Dedifferentiated amniotic fluid mesenchymal stem cell (primary cell): ENCODE measurements at regions not wholly inside any gene's neighbourhood (a gene's known extent, or its start where the extent isn't known, plus 50 kb on each side); places are given as distances from the start of the nearest gene placed in this dataset.
"Not testable (repeated sequence)": the region's sequence is repeated elsewhere in the genome, so short reads cannot be mapped to it uniquely, and the experiment has no call there.

Source experiments
- DNase-seq: peaks from one replicate; pipeline ENCODE4 v3.0.0-alpha.2; 2016; ENCODE audit errors: extremely low spot score

DNA sequence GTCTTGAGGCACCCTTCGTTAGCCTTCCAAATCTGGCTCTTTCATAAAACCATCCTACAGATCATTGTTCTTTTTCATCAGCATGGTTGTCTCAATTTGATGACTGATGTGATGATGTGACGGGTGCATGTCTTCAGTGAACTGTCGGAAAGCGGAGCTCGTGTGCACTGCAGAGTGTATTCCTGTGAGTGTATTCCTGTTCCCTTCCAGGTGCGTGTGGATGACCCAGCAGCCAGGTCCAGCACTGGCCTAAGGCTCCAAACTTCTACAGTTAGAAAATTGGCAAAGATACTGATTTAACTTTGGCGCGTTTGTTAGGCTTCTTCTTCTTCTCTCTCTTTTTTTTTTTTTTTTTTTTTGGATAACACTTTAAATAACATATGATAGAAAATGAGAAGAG lies 314.8 kb upstream of the SPATA31A3 start:
- DNase-seq = not testable (repeated sequence)

DNA sequence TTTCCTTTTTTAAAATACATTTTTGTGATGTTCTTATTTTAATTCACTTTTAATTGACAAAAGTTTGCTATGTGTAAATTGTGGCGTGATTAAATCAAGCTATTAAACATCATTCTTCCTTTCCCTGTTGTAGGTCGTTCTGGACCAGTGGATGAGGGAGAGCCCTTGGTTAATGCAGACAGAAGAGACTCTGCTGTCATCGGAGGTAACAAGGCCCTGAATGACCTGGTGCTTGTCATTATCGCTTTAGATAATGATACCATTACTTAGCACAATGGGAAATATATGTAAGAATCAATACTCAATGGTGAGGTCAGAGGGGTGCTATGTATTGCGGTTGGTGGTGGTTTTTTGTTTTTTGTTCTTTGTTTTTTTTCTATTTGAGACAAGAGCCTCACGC lies 296.4 kb upstream of the SPATA31A3 start:
- DNase-seq = not testable (repeated sequence)

DNA sequence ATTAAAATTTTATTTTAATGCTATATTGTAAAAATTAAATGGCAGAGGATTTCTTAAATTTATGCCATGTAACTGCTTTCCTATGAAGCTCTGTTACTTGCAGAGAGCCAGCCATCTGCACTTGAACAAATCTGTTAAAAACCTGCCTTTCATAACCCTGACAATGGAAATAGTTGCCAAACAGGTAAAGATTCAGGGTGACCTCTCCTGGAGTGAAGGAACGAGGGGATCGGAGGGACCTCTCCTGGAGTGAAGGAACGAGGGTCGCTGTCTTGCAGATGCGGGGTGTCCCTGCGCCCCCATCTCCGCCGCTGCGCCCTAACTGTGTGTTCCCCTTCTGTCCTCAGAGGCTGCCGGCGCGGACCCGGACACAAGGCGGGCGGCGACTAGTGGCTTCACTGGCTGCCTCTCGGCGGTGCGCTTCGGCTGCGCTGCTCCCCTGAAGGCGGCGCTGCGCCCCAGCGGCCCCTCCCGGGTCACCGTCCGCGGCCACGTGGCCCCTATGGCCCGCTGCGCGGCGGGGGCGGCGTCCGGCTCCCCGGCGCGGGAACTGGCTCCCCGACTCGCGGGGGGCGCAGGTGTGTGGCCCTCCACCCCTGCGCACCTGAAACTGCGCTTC lies 295.9 kb upstream of the SPATA31A3 start:
- not testable (repeated sequence) for DNase-seq

DNA sequence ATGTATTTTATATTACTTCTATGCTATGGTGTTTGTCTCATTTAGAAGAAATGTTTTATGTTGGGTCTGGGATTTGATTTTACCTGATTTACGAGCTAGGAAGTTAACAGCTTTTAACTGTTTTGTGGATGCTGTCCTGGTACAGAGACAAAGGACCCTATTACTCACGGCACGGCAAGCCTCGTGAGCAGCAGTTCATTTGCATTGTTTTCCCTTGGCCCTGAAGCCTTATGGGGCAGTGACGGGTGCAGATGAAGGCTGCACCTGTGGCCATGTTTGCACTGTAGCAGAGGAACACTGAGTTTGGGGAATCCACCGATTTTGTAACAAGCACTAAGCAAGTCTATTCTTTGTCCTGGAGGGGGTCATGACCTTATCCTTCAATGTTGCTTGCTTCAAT lies 291.9 kb upstream of the SPATA31A3 start:
- not testable (repeated sequence) for DNase-seq

DNA sequence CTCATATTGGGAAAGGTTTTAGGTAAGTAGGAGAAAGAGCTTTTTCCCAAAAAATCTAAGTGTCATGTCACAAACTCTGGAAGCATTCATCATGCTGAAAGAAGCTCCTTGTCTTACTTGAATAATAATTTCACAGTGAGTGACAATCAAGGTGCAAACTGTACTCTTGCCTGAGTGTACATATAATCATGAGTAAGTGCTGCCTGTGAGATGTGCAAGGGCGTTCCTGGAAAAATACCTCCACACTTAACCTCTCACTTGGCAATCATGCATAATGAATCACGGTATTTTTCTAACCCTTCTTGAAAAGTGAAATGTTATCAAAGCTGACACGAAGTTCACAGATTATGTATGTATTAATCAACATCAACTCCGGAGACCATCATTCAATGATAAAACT lies 289.2 kb upstream of the SPATA31A3 start:
- DNase-seq = not testable (repeated sequence)

DNA sequence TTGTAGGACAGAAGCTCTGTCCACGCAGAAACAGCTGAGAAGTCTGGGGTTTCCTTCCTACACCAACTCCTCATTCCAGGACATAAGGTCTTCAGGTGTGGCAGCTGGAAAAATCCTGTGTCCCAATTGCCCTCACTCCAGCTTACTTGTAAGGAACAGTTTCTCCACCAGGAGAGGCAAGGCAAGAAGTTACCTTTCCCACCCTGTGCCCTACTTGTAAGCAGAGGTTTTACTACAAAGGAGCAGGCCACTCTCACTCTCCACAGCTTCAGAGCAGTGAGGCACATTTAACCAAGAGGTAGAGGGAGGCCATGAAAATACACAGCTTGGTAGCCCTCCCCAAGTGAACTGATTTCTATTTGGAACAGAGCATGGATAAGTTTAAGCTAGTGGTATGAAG lies 277.3 kb upstream of the SPATA31A3 start:
- not testable (repeated sequence) for DNase-seq

DNA sequence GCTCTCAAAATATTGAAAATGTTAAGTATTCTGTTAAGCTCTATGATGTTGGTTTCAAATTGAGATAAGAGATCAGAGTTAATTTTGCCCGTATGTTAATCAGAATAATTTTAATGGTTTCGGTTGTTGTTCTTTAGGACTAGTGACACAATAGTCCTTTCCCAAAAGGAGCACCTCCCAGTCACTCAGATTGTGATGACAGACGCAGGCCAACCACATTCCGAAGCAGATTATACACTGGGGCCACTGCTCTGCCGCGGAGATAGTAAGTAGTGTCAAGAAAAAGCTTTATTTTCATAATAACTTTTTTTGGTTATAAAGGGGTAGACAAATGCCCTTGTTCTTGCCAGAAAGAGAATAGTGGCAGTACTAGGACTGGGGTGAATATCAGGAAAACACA lies 265.5 kb upstream of the SPATA31A3 start:
- not testable (repeated sequence) for DNase-seq

DNA sequence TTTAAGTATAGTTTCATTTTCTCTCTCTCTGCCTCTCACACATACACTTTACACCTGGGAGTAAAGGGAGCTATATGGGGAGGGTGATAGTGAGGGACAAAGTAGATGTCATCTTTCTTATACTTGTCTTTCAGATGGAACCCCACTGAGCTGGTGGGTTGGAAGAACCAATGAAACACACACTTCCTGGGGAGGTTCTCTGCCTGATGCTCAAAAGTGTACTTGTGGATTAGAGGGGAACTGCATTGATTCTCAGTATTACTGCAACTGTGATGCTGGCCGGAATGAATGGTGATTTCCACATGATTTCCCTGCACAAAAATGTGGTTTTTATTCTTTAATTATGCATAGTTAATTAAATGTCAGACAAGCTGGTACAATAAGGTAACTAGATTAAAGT lies 256.6 kb upstream of the SPATA31A3 start:
- not testable (repeated sequence) for DNase-seq

DNA sequence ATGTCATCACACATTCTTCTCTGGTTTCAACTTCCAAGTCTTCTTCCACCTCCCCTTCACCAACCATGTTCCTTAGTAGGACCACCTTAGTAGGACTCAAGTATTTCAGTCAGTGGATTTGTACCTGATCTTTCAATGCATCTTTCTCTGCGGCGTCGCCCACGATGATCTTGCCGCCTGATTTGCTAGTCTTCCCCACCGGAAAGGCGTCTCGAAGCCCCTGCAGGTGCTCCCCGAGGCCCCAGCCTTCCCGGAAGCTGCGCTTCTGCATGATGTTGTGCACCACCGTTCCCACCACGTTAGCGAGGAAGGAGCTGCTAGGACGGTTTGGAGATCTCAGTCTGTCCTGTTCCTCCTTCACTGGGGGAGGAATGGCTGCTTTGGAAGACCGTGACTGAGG lies 219.7 kb upstream of the SPATA31A3 start:
- DNase-seq = not testable (repeated sequence)

DNA sequence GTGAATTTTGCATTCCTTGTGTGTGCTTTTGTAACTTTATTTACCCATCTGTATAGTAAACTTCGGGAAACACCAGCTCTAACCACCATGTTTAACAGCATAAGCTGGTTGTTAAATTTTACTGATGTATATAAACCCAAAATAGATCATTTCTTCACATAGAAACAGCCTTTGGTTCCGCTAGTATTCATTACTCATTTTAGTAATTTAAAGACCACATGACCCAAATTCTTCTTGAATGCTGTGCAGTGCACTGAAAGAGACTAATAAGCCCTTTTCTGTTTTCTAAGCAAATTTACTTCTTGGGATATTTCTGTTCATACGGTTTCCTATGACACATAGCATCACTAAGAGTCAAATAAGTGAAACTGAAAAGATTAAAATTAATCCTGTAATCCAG lies 218.5 kb upstream of the SPATA31A3 start:
- not testable (repeated sequence) for DNase-seq

DNA sequence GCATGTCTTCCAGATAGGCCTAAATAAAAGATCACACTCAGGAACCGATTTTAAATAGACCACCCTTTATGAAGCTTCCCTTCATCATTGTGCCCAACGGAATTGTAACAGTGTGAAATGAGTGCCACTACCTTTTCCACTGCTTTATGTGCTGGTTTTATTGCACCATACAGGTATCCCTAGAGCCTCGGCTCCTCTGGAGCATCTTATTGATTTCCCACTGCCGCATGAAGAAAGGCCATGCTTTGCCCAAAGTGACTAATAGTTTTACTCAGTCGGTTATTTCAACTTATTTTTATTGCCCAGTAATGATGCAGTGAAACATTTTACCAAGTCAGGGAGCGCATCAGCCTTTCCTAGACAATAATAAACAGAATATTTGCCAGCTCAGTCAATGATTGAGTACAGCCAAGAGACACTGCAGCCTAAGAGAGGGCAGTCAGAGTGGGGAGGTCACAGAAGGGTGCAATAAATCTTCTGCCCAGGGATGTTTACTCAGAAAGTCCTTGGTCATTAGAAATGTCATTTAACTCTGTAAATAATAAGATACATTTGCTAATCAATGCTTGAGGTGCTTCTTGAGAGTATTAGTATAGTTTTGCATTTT lies 216.6 kb upstream of the SPATA31A3 start:
- DNase-seq = not testable (repeated sequence)

DNA sequence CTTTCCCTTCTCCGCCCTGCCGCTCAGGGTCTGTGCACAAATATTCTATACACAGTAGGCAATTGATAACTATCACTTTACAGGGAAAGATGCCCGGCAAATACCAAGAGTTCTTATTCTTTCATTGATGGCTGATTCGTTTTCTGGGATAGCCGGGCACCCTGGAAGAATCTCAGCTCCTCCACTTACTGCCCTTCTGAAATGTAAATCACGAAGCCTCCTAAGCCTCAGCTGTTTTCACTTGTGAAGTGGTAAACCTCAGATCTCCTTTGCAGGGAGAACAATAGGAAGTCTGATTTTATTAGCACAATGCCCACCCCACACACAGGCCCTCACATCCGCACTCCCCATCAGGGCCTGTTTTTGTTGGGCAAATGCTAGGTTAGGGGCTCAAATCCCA lies 203.8 kb upstream of the SPATA31A3 start:
- DNase-seq = not testable (repeated sequence)

DNA sequence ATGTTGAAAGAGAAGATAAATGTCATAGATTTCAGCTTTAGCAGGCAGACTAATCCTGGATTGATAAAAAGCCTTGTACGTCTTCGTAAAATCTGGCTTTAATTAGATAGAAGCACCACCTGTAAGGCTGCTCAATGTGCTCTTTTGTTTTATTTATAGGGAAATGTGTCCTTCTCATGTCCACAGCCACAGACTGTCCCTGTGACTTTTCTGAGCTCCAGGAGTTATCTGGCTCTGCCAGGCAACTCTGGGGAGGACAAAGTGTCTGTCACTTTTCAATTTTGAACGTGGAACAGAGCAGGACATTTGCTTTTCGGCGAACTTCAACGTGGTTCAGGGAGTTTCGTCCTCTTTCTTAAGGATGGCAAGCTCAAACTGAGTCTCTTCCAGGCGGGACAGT lies 203.0 kb upstream of the SPATA31A3 start:
- not testable (repeated sequence) for DNase-seq

DNA sequence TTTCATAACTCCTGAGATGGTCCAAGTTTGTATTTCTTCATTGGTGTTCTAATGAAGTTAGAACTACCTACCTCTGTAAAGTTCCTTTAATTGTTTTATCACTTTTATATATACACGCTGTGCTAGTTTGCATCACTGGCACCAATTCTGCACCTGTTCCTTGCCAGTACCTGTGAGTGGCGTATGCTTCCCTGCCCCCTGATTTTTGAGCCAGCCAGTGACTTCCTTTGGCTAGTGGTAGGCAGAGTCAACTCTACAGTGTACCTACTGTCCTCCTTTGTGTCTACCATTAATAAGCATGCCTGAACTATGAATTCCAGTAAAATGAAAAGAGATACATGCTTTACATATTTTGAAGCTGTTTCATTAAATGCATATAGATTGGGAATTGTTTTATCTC lies 186.8 kb upstream of the SPATA31A3 start:
- DNase-seq = not testable (repeated sequence)

DNA sequence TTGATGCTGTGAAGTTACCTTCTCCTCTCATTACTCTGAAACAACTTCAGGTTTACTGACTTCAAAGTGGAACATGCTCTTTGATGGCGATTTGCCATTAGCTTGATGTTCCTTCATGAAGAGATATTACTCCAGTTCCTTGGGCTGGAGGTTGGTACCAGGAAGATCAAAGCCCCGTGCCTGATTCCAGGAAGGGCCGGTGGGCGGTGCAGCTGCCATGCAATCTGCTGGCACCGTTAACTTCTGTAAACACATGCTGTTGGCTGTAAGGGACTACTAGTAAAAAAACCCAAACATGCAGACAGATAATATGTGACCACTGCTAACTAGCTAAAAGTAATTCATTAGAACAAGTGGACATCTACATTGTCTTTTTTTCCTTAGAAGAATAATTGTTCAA lies 182.8 kb upstream of the SPATA31A3 start:
- DNase-seq = not testable (repeated sequence)

DNA sequence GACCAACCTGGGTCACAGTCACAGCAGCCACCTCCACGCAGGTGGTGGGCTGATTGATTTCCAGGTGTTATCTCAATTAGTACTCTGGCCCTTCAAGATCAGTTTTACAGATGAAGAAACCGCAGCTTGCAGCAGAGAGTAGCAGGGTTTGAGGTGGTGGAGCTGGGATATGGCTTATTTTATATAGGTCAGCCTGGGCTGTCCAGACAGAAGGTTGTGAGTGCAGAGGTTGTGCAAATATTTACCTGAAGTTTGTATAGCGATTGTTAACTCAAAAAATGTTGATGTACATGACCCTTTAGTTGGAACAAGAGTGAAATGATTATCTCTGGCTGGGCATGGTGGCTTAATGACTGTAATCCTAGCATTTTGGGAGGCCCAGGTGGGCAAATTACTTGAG lies 179.4 kb upstream of the SPATA31A3 start:
- DNase-seq = not testable (repeated sequence)

DNA sequence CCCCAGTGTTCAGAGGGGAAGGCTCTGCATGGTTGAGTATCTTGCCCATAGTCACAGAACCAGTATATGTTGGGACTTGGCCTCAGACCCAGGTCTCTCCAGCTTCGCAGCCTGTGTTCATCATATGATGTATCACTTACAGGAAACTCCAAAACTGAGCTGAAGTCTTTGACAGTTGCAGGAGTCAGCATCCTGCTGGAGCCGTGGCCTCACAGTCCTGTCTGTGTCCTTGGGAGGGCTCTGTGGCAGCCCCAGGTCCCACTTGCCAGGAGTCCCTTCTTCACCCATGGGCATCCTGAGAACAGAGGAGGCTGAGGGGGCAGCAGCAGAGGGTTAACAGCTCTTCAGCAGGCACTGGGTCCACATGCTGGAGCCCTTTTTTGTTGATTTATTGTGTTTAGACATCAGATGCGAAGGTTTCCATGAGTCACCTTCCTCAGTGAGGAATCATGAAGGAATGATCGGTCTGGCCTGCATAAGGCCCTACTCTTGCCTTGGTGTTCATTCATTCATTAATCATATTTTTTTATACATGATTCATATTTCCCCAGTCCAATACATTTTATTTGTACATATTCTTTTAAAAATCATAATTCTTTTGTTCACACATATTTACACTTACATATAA lies 176.3 kb upstream of the SPATA31A3 start:
- not testable (repeated sequence) for DNase-seq

DNA sequence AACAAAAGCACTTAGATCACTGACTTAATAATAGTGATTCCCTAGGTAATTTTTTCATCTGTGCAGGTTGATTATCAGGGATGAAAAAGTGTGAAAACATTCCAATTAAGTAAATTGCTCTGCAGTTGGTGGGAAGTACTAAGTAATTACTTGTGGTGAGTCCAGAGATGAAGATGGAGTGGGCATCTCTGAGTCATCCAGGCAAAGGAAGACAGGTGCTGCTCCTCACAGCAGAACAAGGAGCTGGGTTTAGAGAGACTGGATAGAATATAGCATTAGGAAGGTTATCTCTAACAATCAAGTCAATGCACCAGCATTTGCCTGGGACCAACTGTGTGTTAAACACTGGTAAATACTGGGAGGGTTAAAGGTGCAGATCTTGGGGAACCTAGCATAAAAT lies 174.0 kb upstream of the SPATA31A3 start:
- not testable (repeated sequence) for DNase-seq

DNA sequence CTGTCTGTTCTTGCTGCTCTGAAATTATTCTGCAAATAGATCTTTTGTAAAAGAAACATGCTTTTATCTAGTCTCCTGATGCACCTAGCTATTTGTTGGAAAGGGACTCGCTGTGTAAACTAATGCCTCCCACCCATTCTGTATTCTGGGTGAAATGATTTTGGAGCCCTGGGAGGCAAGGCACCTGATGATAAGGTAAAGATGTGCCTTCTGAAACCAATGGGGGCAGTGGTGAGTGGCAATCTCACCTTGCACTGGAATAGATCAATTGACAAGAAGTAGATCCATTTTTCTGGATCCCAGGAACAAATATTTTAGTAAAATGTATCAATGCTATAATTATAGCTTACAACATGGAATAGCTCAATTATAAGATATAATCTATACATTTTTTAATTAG lies 170.5 kb upstream of the SPATA31A3 start:
- DNase-seq = not testable (repeated sequence)

DNA sequence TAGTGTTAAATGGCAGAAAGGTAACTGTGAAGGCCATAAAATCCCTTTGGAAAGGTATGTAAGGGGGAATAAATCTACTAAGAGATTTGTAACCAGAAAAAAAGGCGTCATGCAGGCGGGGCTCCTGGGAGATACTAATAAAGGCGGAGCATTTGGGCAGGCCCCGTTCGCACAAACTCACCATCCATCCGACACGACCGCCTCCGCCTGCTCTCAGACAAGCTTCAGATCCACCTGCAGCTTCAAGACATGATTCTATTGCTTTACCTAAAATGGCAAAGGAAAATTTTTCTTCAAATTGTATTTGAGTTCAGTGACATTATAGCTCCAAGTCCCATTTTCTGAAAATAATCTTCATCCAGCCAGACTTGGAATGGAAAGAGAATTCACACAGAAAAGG lies 162.9 kb upstream of the SPATA31A3 start:
- not testable (repeated sequence) for DNase-seq

DNA sequence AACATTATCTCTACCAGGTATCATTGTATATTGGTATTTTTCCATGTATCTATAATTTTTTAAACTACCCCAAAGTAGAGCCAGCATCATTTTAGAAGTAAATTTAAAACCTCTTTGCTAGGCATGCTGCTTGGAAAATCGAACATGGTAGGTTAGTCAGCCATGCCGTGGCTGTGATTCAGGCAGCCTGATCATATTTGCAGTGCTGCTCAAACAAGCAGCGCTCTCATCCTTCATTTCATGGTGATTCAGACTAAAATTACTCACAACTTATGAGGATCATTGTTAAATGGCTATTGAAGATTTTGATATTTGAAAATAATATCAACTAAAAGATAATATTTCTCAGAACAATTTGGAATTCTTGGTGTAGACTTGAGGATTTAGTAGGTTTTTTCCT lies 161.2 kb upstream of the SPATA31A3 start:
- not testable (repeated sequence) for DNase-seq

DNA sequence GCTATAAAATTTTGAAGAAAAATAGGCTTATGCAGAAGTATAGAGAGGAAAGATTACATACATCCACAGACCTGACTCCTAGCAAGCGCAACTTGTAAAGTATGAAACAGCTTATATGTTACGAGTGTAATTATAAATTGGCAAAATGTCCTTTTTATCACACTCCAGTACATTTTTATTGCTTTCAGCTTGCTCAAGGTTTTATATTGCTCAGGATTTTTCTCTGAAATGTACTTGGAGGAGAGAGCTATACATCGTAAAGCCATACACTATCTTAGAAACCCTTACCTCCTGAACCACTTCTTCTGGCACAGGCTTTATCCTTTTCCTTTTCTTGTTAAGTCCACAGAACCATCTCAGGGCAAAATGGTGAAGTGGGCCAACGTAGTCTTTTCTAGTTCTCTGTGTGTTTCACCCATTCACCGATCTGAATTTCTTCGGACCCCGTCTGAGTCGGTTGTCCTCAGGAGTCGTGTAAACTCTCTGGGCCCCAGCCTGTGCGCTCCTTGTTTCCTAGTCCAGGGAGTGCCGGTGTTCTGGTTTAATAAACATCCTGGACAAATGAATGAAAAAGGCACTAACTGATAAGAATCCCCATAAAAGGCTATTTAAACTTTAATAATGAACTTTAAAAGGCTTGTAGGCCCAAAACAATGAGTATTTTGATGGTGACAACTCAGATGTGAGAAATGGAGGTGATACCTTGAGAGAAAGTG lies 150.2 kb upstream of the SPATA31A3 start:
- not testable (repeated sequence) for DNase-seq
